Gastrocnemius medialis (tissue), 4 donors: ENCODE measurements at regions not wholly inside any gene's neighbourhood (a gene's known extent, or its start where the extent isn't known, plus 50 kb on each side); places are given as distances from the start of the nearest gene placed in this dataset.
"Not testable (repeated sequence)": the region's sequence is repeated elsewhere in the genome, so short reads cannot be mapped to it uniquely, and the experiment has no call there.

Experiments used
- ATAC-seq, 2 donors: fragments of 150-250 bp; one replicate each; pipeline ENCODE4 v1.9.1; 2016
- DNase-seq, 2 donors: peaks; one replicate each; pipeline ENCODE4 v3.0.0-alpha.2; 2019
- H3K27ac ChIP-seq, 4 donors: fragments of 200-600 bp; sonication (generic); 1 replicate in 1 of 4; 2 replicates in 3 of 4; pipeline ENCODE4 v1.5.1; 2016 to 2018; ENCODE audit warnings: mild to moderate bottlenecking in 2 of 4, moderate library complexity in 1 of 4
- H3K27me3 ChIP-seq, 3 donors: fragments of 200-600 bp; sonication (generic) in 2 of 3; 1 replicate in 1 of 3; 2 replicates in 2 of 3; pipeline versions ENCODE4 v1.5.1 to v1.6.0; 2016 to 2019; ENCODE audit warnings: mild to moderate bottlenecking in 1 of 3, moderate library complexity in 1 of 3
- H3K36me3 ChIP-seq, 2 donors: fragments of 200-600 bp; sonication (generic) in 1 of 2; one replicate each; pipeline ENCODE4 v1.5.1; 2017 to 2018
- H3K4me1 ChIP-seq, 2 donors: fragments of 200-600 bp; sonication (generic) in 1 of 2; one replicate each; pipeline ENCODE4 v1.5.1; 2016 to 2017; ENCODE audit warnings: mild to moderate bottlenecking in 2 of 2
- H3K4me3 ChIP-seq, 4 donors: fragments of 200-600 bp; sonication (generic) in 3 of 4; 1 replicate in 1 of 4; 2 replicates in 3 of 4; pipeline ENCODE4 v1.5.1; 2016 to 2019; ENCODE audit warnings: mild to moderate bottlenecking in 2 of 4
- H3K9me3 ChIP-seq, 3 donors: fragments of 200-600 bp; sonication (generic) in 2 of 3; 1 replicate in 1 of 3; 2 replicates in 2 of 3; pipeline ENCODE4 v1.5.1; 2016 to 2019
- POLR2A ChIP-seq, 2 donors: fragments of 450-650 bp; IDR thresholded peaks; one replicate each; pipeline ENCODE4 v1.6.1; 2017; ENCODE audit warnings: antibody characterized with exemption in 2 of 2, mild to moderate bottlenecking in 2 of 2, moderate library complexity in 2 of 2
- in situ Hi-C, 4 donors: fragments of 200-750 bp; cut with MboI; loops; one replicate each; pipeline versions ENCODE4 v1.15.0 to v1.8.0; 2017; ENCODE audit warnings: low sequenced_read_pairs in 4 of 4
- intact Hi-C: fragments of 100-400 bp; cut with DNase I; formaldehyde crosslinking; loops from one replicate; pipeline ENCODE4 v1.15.1; 2023; ENCODE audit warnings: low total_unique reads
- TF ChIP-seq, protein P1 (sequence below), 5 experiments: fragments of 450-650 bp in 3 of 5; fragments of 200-600 bp in 2 of 5; sonication (generic) in 2 of 5; IDR thresholded peaks in 4 of 5; conservative IDR thresholded peaks in 1 of 5; 1 replicate in 4 of 5; 2 replicates in 1 of 5; pipeline ENCODE4 v1.5.1; 2016 to 2019; ENCODE audit warnings: antibody characterized with exemption in 5 of 5, mild to moderate bottlenecking in 3 of 5, moderate library complexity in 3 of 5

DNA sequence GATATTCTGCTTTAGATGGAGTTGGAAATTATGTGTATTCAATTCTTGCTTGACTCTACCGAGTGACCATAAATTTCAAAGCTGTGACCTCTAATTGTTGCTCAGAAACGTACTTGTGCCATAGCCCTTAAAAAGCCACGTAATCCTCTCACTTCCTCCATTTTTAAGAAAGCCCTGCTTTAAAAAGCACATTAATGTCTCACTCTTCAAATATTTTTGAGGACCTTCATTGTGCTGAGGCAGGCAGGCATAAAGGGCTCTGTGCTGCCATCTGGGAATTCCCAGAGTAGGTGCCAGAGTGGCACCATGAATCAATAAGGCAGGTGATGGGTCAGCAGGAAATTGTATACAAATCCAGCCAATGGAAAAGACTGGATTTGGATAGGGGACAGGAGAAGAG is 97.7 kb upstream of the FAM204A start:
- Histone ChIP-seq H3K4me1 (no peaks in the 10 kb centered on the region), H3K9me3 (no peaks in the 10 kb centered on the region), H3K27ac (no peak overlapping the region), H3K36me3 (no peaks in the 10 kb centered on the region), H3K27me3 (no peaks in the 10 kb centered on the region), H3K4me3 (no peak overlapping the region)
- DNase-seq (no peak), ATAC-seq (no peak)
- intact Hi-C loops = no loop called here
- in situ Hi-C loops = no loop called here
- TF ChIP-seq, protein P1, sequence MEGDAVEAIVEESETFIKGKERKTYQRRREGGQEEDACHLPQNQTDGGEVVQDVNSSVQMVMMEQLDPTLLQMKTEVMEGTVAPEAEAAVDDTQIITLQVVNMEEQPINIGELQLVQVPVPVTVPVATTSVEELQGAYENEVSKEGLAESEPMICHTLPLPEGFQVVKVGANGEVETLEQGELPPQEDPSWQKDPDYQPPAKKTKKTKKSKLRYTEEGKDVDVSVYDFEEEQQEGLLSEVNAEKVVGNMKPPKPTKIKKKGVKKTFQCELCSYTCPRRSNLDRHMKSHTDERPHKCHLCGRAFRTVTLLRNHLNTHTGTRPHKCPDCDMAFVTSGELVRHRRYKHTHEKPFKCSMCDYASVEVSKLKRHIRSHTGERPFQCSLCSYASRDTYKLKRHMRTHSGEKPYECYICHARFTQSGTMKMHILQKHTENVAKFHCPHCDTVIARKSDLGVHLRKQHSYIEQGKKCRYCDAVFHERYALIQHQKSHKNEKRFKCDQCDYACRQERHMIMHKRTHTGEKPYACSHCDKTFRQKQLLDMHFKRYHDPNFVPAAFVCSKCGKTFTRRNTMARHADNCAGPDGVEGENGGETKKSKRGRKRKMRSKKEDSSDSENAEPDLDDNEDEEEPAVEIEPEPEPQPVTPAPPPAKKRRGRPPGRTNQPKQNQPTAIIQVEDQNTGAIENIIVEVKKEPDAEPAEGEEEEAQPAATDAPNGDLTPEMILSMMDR (IDR thresholded peaks at IDR 0.05 in 4 of 5, conservative IDR thresholded peaks at IDR 0.05 in 1 of 5) = no peak
- no peak for TF ChIP-seq POLR2A (IDR thresholded peaks at IDR 0.05)

DNA sequence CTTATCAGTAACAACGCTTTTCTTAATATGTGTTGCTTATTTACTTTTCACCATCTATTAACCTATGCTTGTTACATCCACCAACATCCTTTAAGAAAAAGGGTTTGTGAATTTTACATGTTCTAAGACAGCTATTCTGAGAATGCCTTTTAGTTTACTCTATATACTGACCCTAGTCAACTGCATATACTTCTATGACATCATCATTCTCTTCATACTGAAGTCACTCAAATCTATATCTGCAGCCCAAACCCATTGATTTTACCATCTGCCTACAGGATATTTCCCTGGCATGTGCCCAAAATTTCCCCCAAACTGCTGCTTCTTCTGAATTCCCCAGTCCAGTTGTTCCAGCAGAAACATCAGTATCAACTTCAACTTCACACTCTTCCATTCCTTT is 94.6 kb upstream of the FAM204A start:
- TF ChIP-seq, protein P1 (IDR thresholded peaks at IDR 0.05 in 4 of 5, conservative IDR thresholded peaks at IDR 0.05 in 1 of 5) = no peak
- no peak for TF ChIP-seq POLR2A (IDR thresholded peaks at IDR 0.05)
- H3K9me3 ChIP-seq = no peaks in the 10 kb centered on the region
- in situ Hi-C loops = no loop called here
- intact Hi-C loops = no loop called here
- H3K4me1 ChIP-seq = no peaks in the 10 kb centered on the region
- no peaks in the 10 kb centered on the region for H3K36me3 ChIP-seq
- H3K27me3 ChIP-seq = no peaks in the 10 kb centered on the region
- no peak overlapping the region for H3K4me3 ChIP-seq
- DNase-seq = no peak
- no peak for ATAC-seq
- no peak overlapping the region for H3K27ac ChIP-seq

DNA sequence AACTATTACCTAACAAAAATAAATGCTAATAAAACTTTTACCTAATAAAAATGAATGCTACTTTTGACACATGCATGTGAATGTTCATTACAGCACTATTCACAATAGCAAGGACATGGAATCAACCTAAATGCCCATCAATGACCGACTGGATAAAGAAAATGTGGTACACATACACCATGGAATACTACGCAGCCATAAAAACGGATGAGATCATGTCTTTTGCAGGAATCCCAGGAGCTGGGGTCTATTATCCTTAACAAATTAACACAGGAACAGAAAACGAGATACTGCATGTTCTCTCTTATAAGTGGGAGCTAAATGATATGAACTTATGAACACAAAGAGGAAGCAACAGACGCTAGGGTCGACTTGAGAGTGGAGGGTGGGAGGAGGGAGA is 88.1 kb upstream of the FAM204A start:
- Histone ChIP-seq H3K4me1 (no peaks in the 10 kb centered on the region), H3K36me3 (no peaks in the 10 kb centered on the region), H3K27me3 (no peaks in the 10 kb centered on the region), H3K4me3 (no peak overlapping the region), H3K27ac (no peak overlapping the region), H3K9me3 (no peaks in the 10 kb centered on the region)
- TF ChIP-seq, protein P1 (IDR thresholded peaks at IDR 0.05 in 4 of 5, conservative IDR thresholded peaks at IDR 0.05 in 1 of 5) = no peak
- TF ChIP-seq POLR2A (IDR thresholded peaks at IDR 0.05) = no peak
- ATAC-seq (no peak), DNase-seq (no peak)
- intact Hi-C loops (no loop called here), in situ Hi-C loops (no loop called here)

DNA sequence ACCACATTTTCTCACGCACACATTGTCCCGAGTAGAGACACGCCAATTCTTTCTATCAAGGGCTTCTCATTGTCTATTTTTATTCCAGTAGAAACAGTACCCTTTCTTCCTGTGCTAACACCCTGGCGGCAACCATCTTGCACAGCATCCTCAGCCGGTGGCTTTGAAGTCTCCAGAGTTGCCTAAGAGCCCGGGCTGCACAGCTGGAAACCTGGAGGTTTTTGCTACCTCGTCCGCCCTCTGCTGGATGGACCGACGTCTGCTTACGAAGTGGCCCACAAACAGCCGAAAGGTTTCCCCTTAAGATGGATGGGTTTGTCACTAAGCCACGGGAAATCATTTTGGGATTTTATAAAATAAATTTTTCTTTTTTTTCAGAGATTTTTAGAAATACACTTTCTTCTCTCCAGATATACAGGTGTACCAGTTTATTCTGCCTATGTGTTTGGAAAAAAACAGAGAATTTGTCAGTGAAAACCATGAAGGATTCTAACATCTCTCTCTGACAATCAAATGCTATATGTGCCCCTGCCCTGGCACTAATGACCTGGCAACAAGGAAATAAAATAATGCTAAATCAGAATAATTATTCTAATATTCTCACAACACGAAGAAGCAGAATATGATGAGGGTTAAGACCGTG is 81.8 kb upstream of the FAM204A start:
- in situ Hi-C loops = no loop called here
- TF ChIP-seq POLR2A (IDR thresholded peaks at IDR 0.05) = no peak
- TF ChIP-seq, protein P1 (IDR thresholded peaks at IDR 0.05 in 4 of 5, conservative IDR thresholded peaks at IDR 0.05 in 1 of 5) = peak in 4 of 5 experiments; percentile 41 to 53 (median 47)
- peak; percentile 21 to 53 for DNase-seq
- Histone ChIP-seq H3K27ac (no peak overlapping the region), H3K4me1 (no peaks in the 10 kb centered on the region), H3K9me3 (no peaks in the 10 kb centered on the region), H3K4me3 (no peak overlapping the region), H3K27me3 (no peaks in the 10 kb centered on the region), H3K36me3 (no peaks in the 10 kb centered on the region)
- ATAC-seq = peak; percentile 62 to 71
- intact Hi-C loops = no loop called here

DNA sequence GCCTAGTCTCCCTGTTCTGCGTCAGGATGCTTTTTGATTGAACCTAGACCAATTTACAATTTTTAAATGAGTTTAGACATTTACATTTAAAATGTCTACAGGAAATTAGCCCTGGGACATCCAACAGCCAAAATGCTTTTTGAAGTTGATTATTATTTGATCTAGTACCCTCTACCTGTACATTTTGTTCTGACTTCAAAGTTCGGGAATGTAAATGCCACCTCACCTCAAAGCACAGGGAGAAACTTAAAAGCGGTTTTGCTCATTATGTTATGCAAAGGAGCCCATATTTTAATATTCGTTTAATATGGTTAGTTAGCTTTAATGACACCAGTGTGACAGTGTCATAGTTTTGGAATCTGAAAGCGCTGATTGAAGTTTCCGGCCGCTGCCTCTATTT is 80.1 kb upstream of the FAM204A start:
- TF ChIP-seq, protein P1 (IDR thresholded peaks at IDR 0.05 in 4 of 5, conservative IDR thresholded peaks at IDR 0.05 in 1 of 5) = no peak
- intact Hi-C loops = no loop called here
- H3K4me1 ChIP-seq = no peaks in the 10 kb centered on the region
- H3K27ac ChIP-seq = no peak overlapping the region
- DNase-seq (no peak), ATAC-seq (no peak)
- H3K4me3 ChIP-seq = no peak overlapping the region
- in situ Hi-C loops = no loop called here
- no peaks in the 10 kb centered on the region for H3K9me3 ChIP-seq
- H3K36me3 ChIP-seq = no peaks in the 10 kb centered on the region
- peaks cover 0 to 5% (median 3%) of the 10 kb centered on the region in 3 donors for H3K27me3 ChIP-seq

DNA sequence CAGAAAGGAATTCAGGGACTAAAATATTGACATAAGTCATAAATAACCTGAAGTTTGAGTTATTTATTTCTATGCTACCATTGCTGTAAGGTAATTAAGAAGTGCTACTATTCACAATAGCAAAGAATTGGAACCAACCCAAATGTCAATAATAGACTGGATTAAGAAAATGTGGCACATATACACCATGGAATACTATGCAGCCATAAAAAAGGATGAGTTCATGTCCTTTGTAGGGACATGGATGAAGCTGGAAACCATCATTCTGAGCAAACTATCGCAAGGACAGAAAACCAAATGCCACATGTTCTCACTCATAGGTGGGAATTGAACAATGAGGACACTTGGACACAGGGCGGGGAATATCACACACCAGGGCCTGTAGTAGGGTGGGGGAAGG is 77.9 kb upstream of the FAM204A start:
- H3K4me1 ChIP-seq, H3K27ac ChIP-seq, ATAC-seq, H3K4me3 ChIP-seq, H3K36me3 ChIP-seq, H3K27me3 ChIP-seq, DNase-seq, in situ Hi-C loops, H3K9me3 ChIP-seq, intact Hi-C loops: not testable (repeated sequence)
